ENCODE measurements at regions not wholly inside any gene's neighbourhood (a gene's known extent, or its start where the extent isn't known, plus 50 kb on each side); places are given as distances from the start of the nearest gene placed in this dataset.

DNA sequence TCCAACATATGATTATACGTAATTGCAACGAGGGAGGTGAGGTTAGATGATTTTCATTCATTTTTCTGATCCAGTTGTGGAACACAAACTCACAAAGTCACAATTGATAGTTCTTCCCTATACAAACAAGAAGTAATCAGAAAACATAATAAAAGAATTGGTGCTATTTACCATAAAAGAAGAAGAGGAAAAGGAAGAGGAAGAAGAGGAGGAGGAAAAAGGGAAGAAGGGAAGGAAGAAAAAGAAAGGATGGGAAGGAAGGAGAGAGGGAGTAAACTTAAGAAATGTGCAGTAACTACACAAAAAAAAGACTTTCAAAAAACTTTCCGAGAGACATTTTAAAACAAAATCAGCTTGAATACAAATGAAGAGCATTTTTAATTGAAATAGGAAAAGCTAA lies 65.0 kb downstream of the CCDC71L start:
- TF ChIP-seq CTCF (tag by site-specific recombination; IDR thresholded peaks at IDR 0.05) (no peak), ZNF274 (IDR thresholded peaks at IDR 0.05; ENCODE audit: low read length) (no peak), ZNF274 (tag by site-specific recombination; IDR thresholded peaks at IDR 0.05; ENCODE audit: borderline replicate concordance) (no peak), YY2 (tag by site-specific recombination; IDR thresholded peaks at IDR 0.05) (no peak), OSR2 (tag by site-specific recombination; IDR thresholded peaks at IDR 0.05) (no peak), TCF7L2 (IDR thresholded peaks at IDR 0.05; ENCODE audit: borderline replicate concordance, low read depth, low read length) (no peak), ZNF350 (tag by site-specific recombination; IDR thresholded peaks at IDR 0.05) (no peak), ZBTB21 (tag by site-specific recombination; IDR thresholded peaks at IDR 0.05) (no peak)
